ENCODE measurements at regions not wholly inside any gene's neighbourhood (a gene's known extent, or its start where the extent isn't known, plus 50 kb on each side); places are given as distances from the start of the nearest gene placed in this dataset.

DNA sequence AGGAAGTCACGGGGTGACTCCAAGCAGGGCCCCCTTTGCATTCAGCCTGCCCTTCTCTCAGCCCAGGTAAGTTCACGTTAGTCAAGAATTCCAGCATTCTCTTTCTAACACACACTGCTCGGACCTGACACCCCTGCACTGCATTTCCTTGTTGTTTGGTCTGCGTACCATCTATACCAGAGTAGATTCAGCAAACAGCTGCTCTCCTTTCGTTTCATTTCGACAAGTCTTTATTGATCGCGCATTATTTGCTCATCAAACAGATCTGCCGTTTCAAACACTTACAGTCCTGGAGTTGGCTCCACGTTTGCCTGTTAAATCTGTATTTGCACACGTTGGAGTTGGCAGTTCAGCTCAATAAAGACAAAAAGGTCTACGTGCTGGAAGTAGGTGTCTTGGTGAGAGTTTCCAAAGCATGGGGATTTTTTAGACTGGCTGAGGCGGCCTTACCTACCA is 495.1 kb downstream of the RPS24 start:
- Histone ChIP-seq H3K27ac (ENCODE audit: low read depth in 2 of 2, low read length in 1 of 2) (no peak overlapping the region), H3K36me3 (replicated peaks in 1 of 2; ENCODE audit: control insufficient read depth in 1 of 2, insufficient read depth in 2 of 2, low read length in 1 of 2) (no peaks in the 10 kb centered on the region), H3K79me2 (ENCODE audit: insufficient read depth) (no peaks in the 10 kb centered on the region), H3K27me3 (ENCODE audit: insufficient read depth) (no peaks in the 10 kb centered on the region), H3K9me3 (no peaks in the 10 kb centered on the region), H3K4me2 (no peak overlapping the region), H2AFZ (ENCODE audit: low read depth) (no peak overlapping the region), H3F3A (replicated peaks; ENCODE audit: insufficient read depth) (no peaks in the 10 kb centered on the region), H3K9me2 (no peaks in the 10 kb centered on the region), H3K4me1 (ENCODE audit: control insufficient read depth in 1 of 2, insufficient read depth in 2 of 2, low read depth in 1 of 2, low read length in 1 of 2) (peaks cover 0 to 18% of the 10 kb centered on the region in 2 experiments; a peak in 2 of 4 replicates), H4K20me1 (ENCODE audit: insufficient read depth) (no peaks in the 10 kb centered on the region), H3K9ac (no peak overlapping the region), H3K4me3 (ENCODE audit: low read depth in 2 of 2, low read length in 1 of 2) (no peak overlapping the region)
- TF ChIP-seq SIN3A (IDR thresholded peaks at IDR 0.05; ENCODE audit: borderline replicate concordance, low read depth, low read length) (no peak), MEF2A (IDR thresholded peaks at IDR 0.05; ENCODE audit: borderline replicate concordance, low read depth) (no peak), CHD2 (IDR thresholded peaks at IDR 0.05; ENCODE audit: low read length, partially characterized antibody) (no peak), ZBTB33 (IDR thresholded peaks at IDR 0.05; ENCODE audit: borderline replicate concordance, low read depth) (no peak), SMC3 (IDR thresholded peaks at IDR 0.05; ENCODE audit: low read depth, low read length) (no peak), GATA2 (CRISPR knock-in tag; IDR thresholded peaks at IDR 0.05) (no peak), MXI1 (IDR thresholded peaks at IDR 0.05; ENCODE audit: low read depth, low read length) (no peak), CTCF (IDR thresholded peaks at IDR 0.05) (no peak), TAF1 (IDR thresholded peaks at IDR 0.05; ENCODE audit: borderline replicate concordance, low read depth, low read length) (no peak), NRF1 (IDR thresholded peaks at IDR 0.05; ENCODE audit: low read depth, low read length) (no peak), YY1 (IDR thresholded peaks at IDR 0.05; ENCODE audit: low read depth) (no peak), RXRA (IDR thresholded peaks at IDR 0.05; ENCODE audit: borderline replicate concordance, low read depth) (no peak), FOSL2 (IDR thresholded peaks at IDR 0.05; ENCODE audit: borderline replicate concordance, low read depth) (no peak), TCF12 (IDR thresholded peaks at IDR 0.05) (no peak), TEAD4 (IDR thresholded peaks at IDR 0.05; ENCODE audit: borderline replicate concordance, insufficient read depth) (no peak), JUND (IDR thresholded peaks at IDR 0.05) (no peak)
- TF ChIP-seq, protein P1, sequence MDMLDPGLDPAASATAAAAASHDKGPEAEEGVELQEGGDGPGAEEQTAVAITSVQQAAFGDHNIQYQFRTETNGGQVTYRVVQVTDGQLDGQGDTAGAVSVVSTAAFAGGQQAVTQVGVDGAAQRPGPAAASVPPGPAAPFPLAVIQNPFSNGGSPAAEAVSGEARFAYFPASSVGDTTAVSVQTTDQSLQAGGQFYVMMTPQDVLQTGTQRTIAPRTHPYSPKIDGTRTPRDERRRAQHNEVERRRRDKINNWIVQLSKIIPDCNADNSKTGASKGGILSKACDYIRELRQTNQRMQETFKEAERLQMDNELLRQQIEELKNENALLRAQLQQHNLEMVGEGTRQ (IDR thresholded peaks at IDR 0.05; ENCODE audit: borderline replicate concordance, low read depth, low read length): no peak
- CTCF ChIA-PET: no interaction called here
- WGBS (ENCODE audit: low lambda C conversion rate): 84% methylated on average over 13 of the region's 13 CpGs
- POLR2A ChIA-PET: interaction anchor here (1.0 kb wide), 1 partner anchor 445 kb away, joined by 4 read pairs; no protein-coding TSS in a partner anchor
- no peak for DNase-seq
